HCT116 (cell line): ENCODE measurements at regions not wholly inside any gene's neighbourhood (a gene's known extent, or its start where the extent isn't known, plus 50 kb on each side); places are given as distances from the start of the nearest gene placed in this dataset.

ENCODE experiments used
- ATAC-seq: fragments of 200-7000 bp; cut with Tn5 transposase; 2 replicates; pipeline ENCODE4 v1.9.1; 2020; ENCODE audit warnings: mild to moderate bottlenecking, moderate library complexity
- BruUV-seq: library from RNA; stranded (reverse); fragments of 400-500 nt; replicated peaks from 2 replicates; lab custom pipeline; 2021; lab: Mats Ljungman, UMichigan
- CTCF ChIA-PET: fragments of 300-600 bp; sonication (Branson Sonifier 250); formaldehyde crosslinking; loops from one replicate; lab custom pipeline; 2021; ENCODE audit warnings: antibody characterized with exemption; lab: Charles Lee
- POLR2A ChIA-PET: fragments of 300-600, 350-600 bp; sonication (Branson Sonifier 250); formaldehyde crosslinking; loops from one replicate; lab custom pipeline; 2021; ENCODE audit warnings: antibody characterized with exemption; lab: Charles Lee
- RAD21 ChIA-PET, 2 experiments: fragments of 300-600 bp; sonication (Branson Sonifier 250); formaldehyde crosslinking; loops; one replicate each; lab custom pipeline; 2023; ENCODE audit warnings: low total read pairs in 2 of 2; ENCODE audit not compliant: uncharacterized antibody in 2 of 2, unreplicated experiment in 2 of 2, low non-redundant PET in 1 of 2; lab: Charles Lee
- DNase-seq: peaks from one replicate; pipeline ENCODE4 v3.0.0-alpha.2; 2010; ENCODE audit warnings: low read depth, low spot score
- H2AFZ ChIP-seq: fragments of 200-600 bp; shearing (Covaris generic), sonication (generic); 2 replicates; pipeline ENCODE4 v1.6.1; 2017; ENCODE audit warnings: low read depth, mixed run types, mixed read lengths, antibody characterized with exemption, low read length; ENCODE audit not compliant: poor library complexity, severe bottlenecking
- H3K27ac ChIP-seq: 2 replicates; pipeline ENCODE4 v1.5.1; 2012; ENCODE audit warnings: low read depth, low read length
- H3K27me3 ChIP-seq: fragments of 200-600 bp; sonication (generic); 2 replicates; pipeline ENCODE4 v1.6.1; 2016; ENCODE audit warnings: mixed run types, low read length, mixed read lengths; ENCODE audit not compliant: insufficient read depth
- H3K36me3 ChIP-seq, 2 experiments: fragments of 200-500 bp in 1 of 2; fragments of 200-600 bp in 1 of 2; sonication (Bioruptor generic) in 1 of 2; sonication (generic) in 1 of 2; 2 replicates each; pipeline versions ENCODE4 v1.5.1 to v1.6.1; 2014 to 2016; ENCODE audit warnings: low read length in 2 of 2, inconsistent platforms in 1 of 2, mixed read lengths in 1 of 2, mixed run types in 1 of 2; ENCODE audit not compliant: insufficient read depth in 2 of 2, control insufficient read depth in 1 of 2
- H3K4me1 ChIP-seq, 2 experiments: fragments of 200-600 bp in 1 of 2; sonication (generic) in 1 of 2; 2 replicates each; pipeline versions ENCODE4 v1.5.1 to v1.6.1; 2012 to 2017; ENCODE audit warnings: low read length in 2 of 2, inconsistent platforms in 1 of 2, mild to moderate bottlenecking in 1 of 2, mixed read lengths in 1 of 2, mixed run types in 1 of 2, moderate library complexity in 1 of 2; ENCODE audit not compliant: insufficient read depth in 2 of 2, control insufficient read depth in 1 of 2
- H3K4me2 ChIP-seq: fragments of 200-600 bp; sonication (generic); 2 replicates; pipeline ENCODE4 v1.6.1; 2017; ENCODE audit warnings: mixed run types, low read length, mixed read lengths
- H3K4me3 ChIP-seq, 2 experiments: fragments of 200-600 bp in 1 of 2; sonication (generic) in 1 of 2; replicated peaks in 1 of 2; 2 replicates each; pipeline ENCODE4 v1.5.1; 2011 to 2016; ENCODE audit warnings: low read length in 2 of 2, control low read depth in 1 of 2, low read depth in 1 of 2, mild to moderate bottlenecking in 1 of 2, mixed read lengths in 1 of 2, mixed run types in 1 of 2
- H3K79me2 ChIP-seq: fragments of 200-600 bp; sonication (generic); 2 replicates; pipeline ENCODE4 v1.6.1; 2017; ENCODE audit warnings: mild to moderate bottlenecking, mixed run types, low read length, moderate library complexity, mixed read lengths; ENCODE audit not compliant: insufficient read depth
- H3K9ac ChIP-seq: fragments of 200-600 bp; sonication (generic); 2 replicates; pipeline ENCODE4 v1.6.1; 2016; ENCODE audit warnings: low read length, mixed read lengths
- H3K9me2 ChIP-seq: fragments of 200-600 bp; sonication (generic), shearing (Covaris generic); 2 replicates; pipeline ENCODE4 v1.6.1; 2017; ENCODE audit warnings: mixed run types, mild to moderate bottlenecking, moderate library complexity; ENCODE audit not compliant: insufficient read depth
- H3K9me3 ChIP-seq, 2 experiments: fragments of 200-500 bp in 1 of 2; fragments of 200-600 bp in 1 of 2; sonication (Bioruptor generic) in 1 of 2; sonication (generic) in 1 of 2; 2 replicates each; pipeline ENCODE4 v1.6.1; 2014 to 2017; ENCODE audit warnings: low read length in 2 of 2, mixed read lengths in 2 of 2, inconsistent platforms in 1 of 2, low read depth in 1 of 2, mild to moderate bottlenecking in 1 of 2, mixed run types in 1 of 2, moderate library complexity in 1 of 2; ENCODE audit not compliant: control insufficient read depth in 1 of 2, insufficient read depth in 1 of 2
- H4K20me1 ChIP-seq: fragments of 200-600 bp; sonication (generic), shearing (Covaris generic); 2 replicates; pipeline ENCODE4 v1.6.1; 2017; ENCODE audit warnings: mixed run types, mild to moderate bottlenecking, moderate library complexity; ENCODE audit not compliant: insufficient read depth
- ATF3 ChIP-seq: IDR thresholded peaks from 2 replicates; pipeline ENCODE4 v1.6.1; 2012
- CEBPB ChIP-seq: IDR thresholded peaks from 2 replicates; pipeline ENCODE4 v1.6.1; 2012; ENCODE audit warnings: low read depth
- ELF1 ChIP-seq: IDR thresholded peaks from 2 replicates; pipeline ENCODE4 v1.6.1; 2012; ENCODE audit warnings: low read depth, borderline replicate concordance
- EZH2 ChIP-seq: fragments of 200-600 bp; sonication (generic); IDR thresholded peaks from 2 replicates; pipeline ENCODE4 v1.6.1; 2017; ENCODE audit warnings: antibody characterized with exemption, mixed run types
- FOSL1 ChIP-seq: IDR thresholded peaks from 2 replicates; pipeline ENCODE4 v1.6.1; 2012; ENCODE audit warnings: low read depth
- POLR2AphosphoS5 ChIP-seq: IDR thresholded peaks from 2 replicates; pipeline ENCODE4 v1.6.1; 2011; ENCODE audit warnings: mild to moderate bottlenecking, low read depth, low read length, moderate library complexity
- REST ChIP-seq: IDR thresholded peaks from 2 replicates; pipeline ENCODE4 v1.6.1; 2012; ENCODE audit warnings: low read depth
- SP1 ChIP-seq: IDR thresholded peaks from 2 replicates; pipeline ENCODE4 v1.6.1; 2012; ENCODE audit warnings: low read depth
- TCF7L2 ChIP-seq: IDR thresholded peaks from 2 replicates; pipeline ENCODE4 v1.7.0; 2011; ENCODE audit warnings: borderline replicate concordance, inconsistent platforms; ENCODE audit not compliant: insufficient read depth, insufficient read length; ENCODE audit errors: extremely low read depth
- ZNF274 ChIP-seq: fragments of 200-500 bp; sonication (Bioruptor generic); IDR thresholded peaks from 2 replicates; pipeline ENCODE4 v1.6.1; 2014; ENCODE audit warnings: mild to moderate bottlenecking, low read depth, low read length, inconsistent platforms
- intact Hi-C: fragments of 100-400 bp; cut with micrococcal nuclease; formaldehyde crosslinking; loops from 2 replicates; pipeline ENCODE4 v1.10.0; 2022

- Histone ChIP-seq H3K9ac (no peak overlapping the region), H2AFZ (no peak overlapping the region), H3K4me3 (no peak overlapping the region), H3K27me3 (no peaks in the 10 kb centered on the region), H3K9me2 (no peaks in the 10 kb centered on the region), H3K4me1 (peaks cover 13 to 16% of the 10 kb centered on the region in 2 experiments; a peak in 3 of 4 replicates), H3K36me3 (no peaks in the 10 kb centered on the region), H3K79me2 (no peaks in the 10 kb centered on the region), H3K9me3 (no peaks in the 10 kb centered on the region), H3K27ac (no peak overlapping the region), H4K20me1 (no peaks in the 10 kb centered on the region), H3K4me2 (no peak overlapping the region)
- intact Hi-C loops, result no loop called here
- DNase-seq (no peak), ATAC-seq (no peak)
- no peak for TF ChIP-seq SP1
- no peak for TF ChIP-seq EZH2
- TF ChIP-seq ATF3, result no peak
- no peak for TF ChIP-seq REST
- no peak for TF ChIP-seq POLR2AphosphoS5
- TF ChIP-seq FOSL1, result no peak
- TF ChIP-seq CEBPB, result no peak
- TF ChIP-seq ZNF274, result no peak
- no peak for TF ChIP-seq ELF1
- TF ChIP-seq TCF7L2, result no peak
- ChIA-PET RAD21 (no interaction called here), POLR2A (no interaction called here), CTCF (interaction anchor here (1.0 kb wide), 1 partner anchor 18 kb away, joined by 5 read pairs; no protein-coding TSS in a partner anchor)
- BruUV-seq, result no TSS peak
Measured at GRCh38 chr11:129313541-129314297, 61.9 kb upstream of the BARX2 start.
